Skeletal muscle cell (primary cell): ENCODE measurements at regions not wholly inside any gene's neighbourhood (a gene's known extent, or its start where the extent isn't known, plus 50 kb on each side); places are given as distances from the start of the nearest gene placed in this dataset.
"Not testable (repeated sequence)": the region's sequence is repeated elsewhere in the genome, so short reads cannot be mapped to it uniquely, and the experiment has no call there.

Experiments
- DNase-seq: peaks from one replicate; pipeline ENCODE4 v3.0.0-alpha.2; 2010; ENCODE audit warnings: low read depth
- H3K4me3 ChIP-seq: 2 replicates; pipeline ENCODE4 v1.5.1; 2011; ENCODE audit warnings: low read depth, mild to moderate bottlenecking, control low read depth, low read length, moderate library complexity

DNA sequence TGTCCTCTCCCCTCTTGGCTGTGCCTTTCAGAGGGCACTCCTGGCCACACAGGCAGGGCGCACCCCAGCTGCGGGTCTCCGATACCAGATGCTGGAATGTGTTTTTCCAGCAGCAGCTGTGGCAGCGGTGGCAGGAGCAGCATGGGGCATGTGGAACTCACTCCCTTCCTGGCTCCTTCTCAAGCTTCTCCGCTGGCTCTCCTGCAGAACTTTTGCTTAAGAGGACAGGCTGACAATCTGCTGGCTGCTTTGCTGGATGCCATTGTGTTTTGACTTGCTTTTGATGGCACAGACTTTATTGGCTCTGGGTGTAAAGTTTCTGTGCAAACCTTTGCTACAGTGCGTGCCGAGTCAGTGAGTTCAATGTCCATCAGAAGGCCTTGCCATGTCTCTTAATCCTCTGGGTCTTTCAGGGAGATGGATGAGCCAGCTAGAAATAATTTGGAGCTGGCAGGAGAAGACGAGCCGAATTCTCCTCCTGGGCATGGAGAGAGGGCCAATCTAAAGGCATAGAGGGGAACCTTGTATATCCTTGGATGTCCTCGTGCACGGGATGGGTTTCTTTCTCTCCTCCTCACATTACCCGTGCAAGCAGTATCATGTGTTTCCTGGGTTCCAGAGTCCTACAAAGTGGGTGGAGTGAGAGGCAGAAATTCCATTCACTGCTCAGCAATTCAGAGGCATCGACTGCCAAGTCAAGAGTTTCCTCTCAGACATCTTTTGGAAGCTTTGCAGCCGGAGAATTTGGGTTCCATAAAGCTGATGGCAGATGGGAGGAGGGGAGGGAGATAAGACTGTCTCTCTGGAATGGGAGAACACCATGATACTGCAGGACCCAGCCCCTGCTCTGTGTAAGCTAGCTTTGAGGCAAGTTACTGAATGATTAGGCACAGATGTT, 231.2 kb downstream of the FGF9 start:
- DNase-seq: no peak
- H3K4me3 ChIP-seq: no peak overlapping the region

DNA sequence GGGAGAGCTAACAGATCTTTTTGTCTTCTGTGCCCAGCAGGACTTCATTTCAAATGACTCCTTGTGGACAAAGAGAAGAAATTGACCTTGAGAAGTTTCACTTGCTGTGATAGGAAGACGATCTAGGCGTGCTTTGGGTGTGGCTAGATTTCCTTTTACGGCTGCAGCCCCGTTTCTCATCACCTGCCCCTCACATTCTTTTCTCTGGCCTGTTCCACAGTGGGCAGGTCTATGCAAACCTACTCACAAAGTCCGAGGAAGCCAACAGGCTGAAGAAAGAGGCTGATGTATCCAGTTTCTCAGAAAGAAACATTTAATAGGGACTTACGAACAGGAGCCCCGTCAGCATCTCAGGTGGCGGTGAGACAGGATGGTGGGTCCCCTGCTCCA, 231.8 kb downstream of the FGF9 start:
- no peak for DNase-seq
- no peak overlapping the region for H3K4me3 ChIP-seq

DNA sequence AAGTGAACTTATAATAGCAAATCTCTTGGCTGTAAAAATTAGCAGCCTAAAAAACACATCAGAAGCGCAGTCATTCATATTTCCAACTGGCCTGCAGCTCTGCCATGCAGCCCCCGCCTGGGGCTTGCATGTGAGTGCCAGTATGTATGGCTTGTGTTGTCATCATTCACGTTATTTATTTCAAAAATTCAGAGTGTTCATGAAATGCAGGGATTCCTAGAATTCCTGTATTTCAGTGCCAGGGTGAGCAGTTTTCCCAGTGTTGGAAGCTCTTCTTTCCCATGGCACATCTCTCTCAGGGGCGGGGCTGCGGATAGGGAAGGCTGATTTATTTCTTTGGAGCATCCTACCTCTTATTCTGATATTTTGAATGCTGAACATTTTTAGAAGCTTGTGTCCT, 234.6 kb downstream of the FGF9 start:
- no peak for DNase-seq
- H3K4me3 ChIP-seq: no peak overlapping the region

DNA sequence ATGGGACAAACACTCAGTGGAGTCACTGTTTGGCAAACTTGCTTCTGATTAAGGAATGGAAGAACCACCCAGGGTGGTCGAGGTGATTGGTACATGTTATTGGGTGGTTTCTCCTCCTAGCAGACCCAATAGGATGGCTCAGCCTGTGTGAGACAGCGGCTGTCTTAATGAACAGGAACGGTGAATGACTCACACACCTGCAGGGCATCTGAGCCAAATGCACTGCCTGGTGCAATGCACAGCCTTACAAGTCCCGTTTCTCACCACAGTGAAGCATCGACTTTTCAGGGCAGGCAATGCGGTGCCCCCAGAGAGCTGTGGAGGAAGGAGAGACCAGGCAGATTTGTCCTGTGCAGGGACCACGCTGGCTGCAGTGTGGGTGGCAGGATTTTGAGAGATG, 238.5 kb downstream of the FGF9 start:
- DNase-seq: no peak

DNA sequence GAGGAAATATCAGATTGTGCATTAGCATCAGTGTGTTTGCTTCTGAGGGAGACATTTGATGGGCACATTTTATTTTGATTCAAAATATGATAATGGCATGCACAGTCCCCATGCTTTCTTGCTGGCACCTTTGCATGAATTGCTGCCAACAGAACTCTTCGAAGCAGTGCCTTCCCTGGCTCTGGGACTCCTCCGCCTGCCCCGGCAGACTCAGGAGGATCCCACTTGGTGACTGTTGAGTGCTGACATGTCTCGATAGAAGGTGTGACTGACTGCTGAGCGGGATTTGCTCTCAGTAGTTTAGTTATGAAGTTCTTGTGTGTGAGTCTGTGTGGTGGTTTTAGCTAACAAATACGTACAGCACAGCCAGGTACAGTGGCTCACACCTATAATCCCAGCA, 239.7 kb downstream of the FGF9 start:
- DNase-seq: no peak

More for the DNA sequence above, 238.5 kb downstream of the FGF9 start:
- no peak overlapping the region for H3K4me3 ChIP-seq

DNA sequence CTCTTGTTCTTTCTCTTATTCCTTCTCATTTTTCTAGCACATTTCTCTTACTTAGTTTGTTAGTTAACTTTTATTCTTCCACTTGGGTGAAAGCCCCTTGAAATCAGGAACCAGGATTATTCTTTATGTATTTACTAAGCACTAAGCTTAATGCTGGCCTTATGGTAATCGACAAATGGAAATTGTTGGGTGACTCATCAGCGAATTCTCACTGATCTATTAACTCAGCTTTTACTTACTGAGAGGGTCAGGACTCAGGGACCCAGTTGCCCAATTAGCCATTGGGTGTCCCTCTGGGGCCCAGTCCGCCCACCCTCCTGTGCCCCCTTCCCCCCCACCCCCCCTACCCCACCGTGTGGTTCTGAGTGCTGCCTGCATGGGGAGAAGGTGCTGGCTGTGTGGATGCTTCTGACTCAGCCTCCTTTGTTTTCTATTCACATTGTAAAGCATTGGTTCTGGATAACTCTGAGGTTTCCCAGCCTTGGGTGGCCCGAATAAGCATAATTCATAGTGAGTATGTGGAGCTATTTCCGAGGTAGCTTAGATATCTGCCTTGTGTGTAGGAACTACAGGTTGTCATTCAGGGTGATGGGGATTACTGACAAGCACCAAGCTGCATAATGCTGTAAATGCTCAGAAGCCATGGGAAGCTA, 240.9 kb downstream of the FGF9 start:
- no peak overlapping the region for H3K4me3 ChIP-seq
- DNase-seq: no peak

More for the DNA sequence above, 239.7 kb downstream of the FGF9 start:
- no peak overlapping the region for H3K4me3 ChIP-seq

DNA sequence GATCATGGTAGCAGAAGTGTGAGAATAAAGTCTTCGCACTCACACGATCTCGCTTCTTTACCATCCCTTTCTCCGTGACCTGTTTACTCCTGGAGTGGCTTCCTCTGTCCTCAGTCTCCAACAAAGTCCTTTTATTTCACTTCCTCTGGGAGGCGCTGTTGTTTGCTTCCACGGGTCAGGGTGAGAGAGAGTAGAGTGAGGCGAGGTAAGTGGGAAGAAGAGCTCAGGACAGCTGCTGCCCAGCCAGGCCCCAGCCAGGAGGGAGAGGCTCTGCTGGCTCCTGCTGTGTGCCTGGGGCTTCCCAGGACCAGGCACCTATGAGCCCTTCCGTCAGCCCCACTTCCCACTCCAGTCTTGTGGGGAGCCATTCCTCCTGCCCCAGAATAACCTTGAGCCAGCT, 242.1 kb downstream of the FGF9 start:
- no peak overlapping the region for H3K4me3 ChIP-seq
- no peak for DNase-seq

DNA sequence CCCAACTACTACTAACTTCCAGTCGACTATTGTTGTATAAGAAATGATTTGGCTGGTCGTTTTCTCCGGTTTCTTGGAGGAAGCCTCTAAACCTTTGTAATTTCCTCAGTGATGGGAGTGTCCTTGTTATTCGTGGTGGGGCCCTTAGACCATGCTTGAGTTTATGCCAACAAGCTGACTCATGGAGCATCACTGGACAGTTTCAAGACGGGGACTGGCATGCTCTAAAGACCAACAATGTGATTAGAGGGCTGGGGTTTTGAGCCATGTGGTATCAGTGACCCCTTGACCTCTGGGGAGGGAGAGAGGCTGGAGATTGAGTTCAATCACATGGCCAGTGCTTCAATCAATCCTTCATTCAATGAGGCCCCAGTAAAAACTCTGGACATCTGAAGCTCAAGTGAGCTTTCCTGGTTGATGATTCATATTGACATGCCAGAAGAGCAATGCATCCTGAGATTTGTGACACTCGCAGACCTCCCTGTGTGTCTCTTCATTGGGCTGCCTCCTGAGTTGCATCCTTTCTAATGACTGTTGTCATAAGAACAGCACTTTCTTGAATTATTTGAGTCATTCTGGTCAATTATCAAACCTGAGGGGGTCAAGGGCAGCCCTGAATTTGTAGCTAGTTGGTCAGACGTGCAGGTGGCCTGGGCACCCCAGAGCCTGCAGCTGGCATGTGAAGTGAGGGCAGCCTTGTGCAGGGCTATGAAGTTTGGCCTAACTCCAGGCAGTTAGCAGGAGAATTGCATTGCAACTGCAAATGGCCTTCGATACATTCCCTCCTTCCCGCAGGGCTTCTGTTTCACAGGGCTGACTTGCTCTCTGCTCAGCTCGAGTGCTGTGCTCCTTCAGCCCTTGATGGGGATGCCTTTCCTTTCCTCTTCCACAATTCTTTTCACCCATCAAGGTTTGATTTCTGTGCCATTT, 246.5 kb downstream of the FGF9 start:
- no peak overlapping the region for H3K4me3 ChIP-seq
- no peak for DNase-seq

DNA sequence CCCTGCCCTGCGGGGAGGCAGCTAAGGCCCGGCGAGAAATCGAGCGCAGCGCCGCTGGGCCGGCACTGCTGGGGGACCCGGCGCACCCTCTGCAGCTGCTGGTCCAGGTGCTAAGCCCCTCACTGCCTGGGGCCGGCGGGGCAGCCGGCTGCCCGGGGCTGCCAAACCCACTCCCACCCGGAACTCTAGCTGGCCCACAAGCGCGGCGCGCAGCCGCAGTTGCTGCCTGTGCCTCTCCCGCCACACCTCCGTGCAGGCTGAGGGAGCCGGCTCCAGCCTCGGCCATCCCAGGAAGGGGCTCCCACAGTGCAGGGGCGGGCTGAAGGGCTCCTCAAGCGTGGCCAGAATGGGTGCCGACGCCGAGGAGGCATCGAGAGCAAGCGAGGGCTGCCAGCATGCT, 249.9 kb downstream of the FGF9 start:
- not testable (repeated sequence) for DNase-seq

DNA sequence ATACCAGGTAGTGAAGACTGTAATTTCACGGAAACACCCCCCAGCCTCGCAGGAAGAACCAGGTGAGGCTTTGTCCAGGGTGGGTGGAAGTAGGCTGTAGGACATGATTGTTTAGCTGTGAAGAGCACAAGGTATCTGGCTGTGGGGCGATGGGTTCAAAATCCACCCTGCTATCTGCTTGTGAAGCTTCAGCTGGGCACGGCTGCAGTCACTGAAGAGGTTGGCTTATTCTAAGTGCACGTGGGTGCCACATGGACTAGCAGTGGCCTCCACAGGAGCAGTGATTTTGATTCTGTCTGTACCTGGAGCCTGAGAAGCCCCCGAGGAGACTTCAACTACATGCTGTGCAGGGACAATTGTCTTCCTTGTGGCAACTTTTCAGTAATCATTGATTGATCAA, 254.1 kb downstream of the FGF9 start:
- DNase-seq: no peak
- H3K4me3 ChIP-seq: no peak overlapping the region

More for the DNA sequence above, 249.9 kb downstream of the FGF9 start:
- H3K4me3 ChIP-seq: not testable (repeated sequence)

DNA sequence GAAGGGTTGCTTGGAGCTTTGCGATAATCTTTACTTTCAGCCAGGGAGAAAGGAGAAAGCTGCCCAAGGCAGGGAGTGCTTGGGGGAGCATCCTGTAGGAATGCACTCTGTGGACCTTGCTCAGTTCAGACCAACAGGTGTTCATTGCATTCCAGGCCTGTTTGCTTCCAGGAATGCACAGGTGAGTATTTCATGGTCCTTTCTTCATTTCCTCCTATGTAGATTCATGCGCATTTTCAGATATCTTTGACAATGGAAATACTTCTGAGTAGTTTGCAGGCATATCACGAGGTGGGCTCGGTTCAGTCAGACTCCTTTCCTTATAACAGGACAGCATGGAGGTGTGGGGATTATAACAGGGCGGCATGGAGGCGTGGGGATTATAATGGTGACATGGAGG, 254.8 kb downstream of the FGF9 start:
- DNase-seq: no peak
- no peak overlapping the region for H3K4me3 ChIP-seq

DNA sequence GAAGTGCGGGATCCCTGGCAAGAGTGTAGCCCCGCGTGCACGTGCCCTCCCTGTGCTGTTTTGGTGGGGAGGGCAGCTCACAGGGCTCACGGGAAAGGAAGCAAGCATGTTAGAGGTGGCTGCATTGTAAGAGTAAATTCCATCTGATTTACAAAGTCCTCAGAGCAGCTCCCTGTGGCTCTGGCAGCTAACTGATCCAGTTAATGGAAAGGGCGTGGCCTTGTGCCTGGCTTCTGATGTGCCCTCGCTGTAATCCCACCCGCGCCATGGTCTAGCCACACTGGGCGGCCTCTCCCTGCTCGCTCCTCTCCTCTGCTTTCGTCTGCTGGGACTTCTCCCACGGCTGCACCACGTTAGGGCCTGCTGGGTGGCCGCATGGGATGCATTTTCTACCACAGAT, 258.5 kb downstream of the FGF9 start:
- no peak for DNase-seq
- H3K4me3 ChIP-seq: no peak overlapping the region

DNA sequence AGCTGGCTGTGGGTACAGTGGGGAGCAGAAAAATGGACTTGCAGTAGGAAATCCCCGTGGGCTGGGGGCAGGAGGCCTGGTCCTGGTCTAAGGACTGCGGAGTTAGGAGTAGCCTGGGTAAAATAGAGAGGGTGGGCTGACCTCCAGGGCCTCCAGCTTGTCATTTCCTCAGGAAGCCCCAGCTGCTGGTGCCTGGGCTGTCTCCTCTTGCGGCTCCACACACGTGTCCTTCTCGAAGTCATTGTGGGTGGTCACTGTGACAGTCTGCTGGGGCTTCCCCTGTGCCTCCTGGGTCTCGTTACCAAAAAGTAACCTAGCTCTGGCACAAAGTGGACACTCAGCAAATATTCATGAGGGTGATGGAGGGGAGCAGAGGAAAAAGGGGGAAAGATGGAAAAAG, 259.7 kb downstream of the FGF9 start:
- DNase-seq: no peak
- no peak overlapping the region for H3K4me3 ChIP-seq

DNA sequence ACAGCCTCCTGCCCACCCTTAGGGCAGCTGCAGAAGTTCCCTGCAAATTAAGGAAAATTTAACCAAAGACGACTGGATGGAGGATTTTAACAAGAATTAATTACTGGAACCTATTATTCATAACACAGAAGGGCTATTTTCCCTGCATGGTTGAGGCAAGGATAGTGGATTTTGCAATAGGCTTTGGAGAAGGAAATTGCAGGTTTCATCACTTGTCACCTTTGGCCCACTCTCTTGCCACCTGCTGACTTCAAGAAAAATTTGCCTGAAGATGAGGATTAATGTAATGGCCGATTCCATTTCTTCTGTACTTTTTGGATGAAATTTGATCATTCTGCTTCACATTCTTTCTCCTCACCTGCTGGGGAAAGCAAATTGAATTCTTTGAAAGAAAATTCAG, 261.7 kb downstream of the FGF9 start:
- no peak for DNase-seq
- no peak overlapping the region for H3K4me3 ChIP-seq

DNA sequence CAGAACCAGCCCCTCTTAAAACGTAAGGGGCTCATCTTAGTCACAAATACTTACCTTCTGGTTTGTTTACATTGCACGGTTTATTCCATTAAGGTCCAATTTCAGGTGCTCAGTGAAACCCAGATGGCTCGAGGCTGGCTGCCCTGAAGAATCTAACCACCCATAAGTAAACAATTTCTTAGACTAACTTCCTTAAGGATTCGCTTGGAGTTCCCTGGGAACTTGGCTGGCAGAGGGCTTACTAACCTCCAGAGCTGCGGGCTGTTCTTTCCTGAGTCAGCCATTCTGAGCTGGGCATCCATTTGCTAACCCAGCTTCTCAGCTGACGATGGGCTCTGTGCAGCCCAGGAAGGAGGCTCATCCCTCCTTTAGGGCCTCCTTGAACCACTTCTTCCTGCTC, 262.1 kb downstream of the FGF9 start:
- no peak for DNase-seq
- H3K4me3 ChIP-seq: no peak overlapping the region

DNA sequence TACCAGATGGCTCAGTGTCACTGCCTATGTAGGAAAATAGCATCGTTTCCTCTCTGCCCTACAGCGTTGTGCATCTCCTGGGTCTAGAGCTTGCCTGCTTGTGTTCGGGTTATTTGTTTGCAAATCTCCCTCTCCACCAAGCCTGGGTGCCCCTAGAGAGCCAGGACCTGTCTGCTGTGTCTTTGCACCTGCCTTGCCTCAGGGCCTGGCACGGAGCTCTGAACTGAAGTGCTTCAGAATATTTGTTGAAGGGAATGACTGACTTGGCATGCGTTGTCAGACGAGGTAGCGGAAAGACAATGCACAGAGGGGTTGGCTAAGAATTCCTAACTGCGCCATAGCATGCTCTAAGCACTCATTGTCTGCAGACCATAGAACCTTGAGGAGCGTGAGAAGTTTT, 263.4 kb downstream of the FGF9 start:
- DNase-seq: no peak
- no peak overlapping the region for H3K4me3 ChIP-seq

DNA sequence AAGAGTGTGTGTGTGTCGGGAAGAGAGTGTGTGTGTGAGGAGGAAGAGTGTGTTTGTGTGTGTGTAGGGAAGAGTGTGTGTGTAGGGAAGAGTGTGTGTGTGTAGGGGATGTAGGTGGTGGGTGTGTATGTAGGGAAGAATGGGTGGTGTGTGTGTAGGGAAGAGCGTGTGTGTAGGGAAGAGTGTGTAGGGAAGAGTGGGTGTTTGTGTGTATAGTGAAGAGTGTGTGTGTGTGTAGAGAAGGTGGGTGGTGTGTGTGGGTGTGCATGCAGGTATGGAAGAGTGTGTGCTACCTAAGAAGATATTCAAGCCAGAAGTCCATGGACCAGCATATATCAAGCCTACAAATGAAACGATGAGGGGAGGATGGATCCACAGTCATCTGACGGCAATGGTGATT, 265.8 kb downstream of the FGF9 start:
- no peak overlapping the region for H3K4me3 ChIP-seq
- DNase-seq: no peak

DNA sequence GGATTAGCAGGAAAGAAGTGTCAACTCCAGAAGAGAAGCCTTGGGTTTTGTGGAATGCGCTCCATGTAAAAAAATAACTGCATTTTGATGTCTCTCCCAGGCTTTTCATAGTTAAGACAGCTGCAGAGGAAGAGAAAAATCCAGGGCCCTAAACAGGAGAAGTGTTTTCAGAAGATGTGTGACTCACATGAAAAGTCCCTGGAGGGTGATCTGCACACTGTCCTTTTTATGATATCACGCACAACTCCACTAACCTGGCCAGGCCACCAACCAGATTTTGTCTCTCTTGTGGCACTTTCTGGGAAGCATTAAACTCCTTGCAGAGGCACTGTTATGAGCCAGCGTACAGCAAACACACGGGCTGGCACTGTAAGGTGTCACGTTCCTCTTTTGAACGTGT, 267.3 kb downstream of the FGF9 start:
- no peak for DNase-seq
- no peak overlapping the region for H3K4me3 ChIP-seq

DNA sequence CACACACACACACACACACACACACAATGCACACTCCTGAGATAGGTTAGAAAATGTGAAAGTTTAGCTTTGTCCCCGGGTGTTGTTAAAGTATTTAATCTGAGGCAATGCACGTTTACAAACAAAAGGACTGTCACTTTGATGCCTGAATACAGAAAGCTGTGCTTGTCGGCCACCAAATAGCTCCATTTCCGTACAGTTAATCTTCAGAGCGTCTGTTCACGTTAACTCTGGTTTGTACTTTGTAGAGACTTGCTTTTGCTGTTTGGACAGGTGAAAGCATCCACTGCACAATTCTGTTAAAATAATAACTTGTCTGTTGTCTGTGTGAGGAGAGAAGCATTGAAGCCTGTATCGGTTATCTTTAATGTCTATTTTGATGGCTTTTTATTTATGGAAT, 267.8 kb downstream of the FGF9 start:
- no peak for DNase-seq
- H3K4me3 ChIP-seq: no peak overlapping the region

DNA sequence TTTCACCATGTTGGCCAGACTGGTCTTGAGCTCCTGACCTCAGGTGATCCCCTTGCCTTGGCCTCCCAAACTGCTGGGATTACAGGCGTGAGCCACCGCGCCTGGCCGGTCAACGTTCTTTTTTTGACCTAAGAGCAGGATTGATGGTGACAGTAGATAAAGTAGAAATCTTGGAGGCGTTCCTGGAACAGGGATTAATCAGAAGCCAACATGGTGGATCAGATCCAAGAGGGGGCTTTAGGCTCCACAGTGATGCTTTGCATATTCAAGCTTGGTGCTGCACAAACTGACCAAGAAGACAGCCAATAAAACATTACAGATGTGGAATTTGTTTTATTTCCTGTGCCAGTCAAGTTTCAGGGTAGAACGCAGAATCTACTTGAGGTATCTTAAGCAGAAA, 271.2 kb downstream of the FGF9 start:
- no peak for DNase-seq
- H3K4me3 ChIP-seq: no peak overlapping the region
